ENCODE measurements at regions not wholly inside any gene's neighbourhood (a gene's known extent, or its start where the extent isn't known, plus 50 kb on each side); places are given as distances from the start of the nearest gene placed in this dataset.

- TF ChIP-seq CTCF (IDR thresholded peaks at IDR 0.05; ENCODE audit: control extremely low read depth in 1 of 3, insufficient read depth in 1 of 3, low read depth in 1 of 3, low read length in 3 of 3) (no peak), CHD2 (IDR thresholded peaks at IDR 0.05; ENCODE audit: low read length) (no peak), EZH2 (IDR thresholded peaks at IDR 0.05; ENCODE audit: low read depth, low read length, severe bottlenecking) (no peak), KDM5A (IDR thresholded peaks at IDR 0.05; ENCODE audit: low read length) (no peak), EP300 (IDR thresholded peaks at IDR 0.05; ENCODE audit: borderline replicate concordance in 1 of 2, low read depth in 2 of 2, low read length in 2 of 2) (no peak), BRCA1 (IDR thresholded peaks at IDR 0.05; ENCODE audit: low read depth, low read length) (no peak), ASH2L (IDR thresholded peaks at IDR 0.05; ENCODE audit: low read length) (no peak), FOSL1 (IDR thresholded peaks at IDR 0.05; ENCODE audit: insufficient read depth, low read depth, low read length) (no peak), RAD21 (IDR thresholded peaks at IDR 0.05 in 1 of 2, conservative IDR thresholded peaks at IDR 0.05 in 1 of 2; ENCODE audit: low read depth in 2 of 2, low read length in 2 of 2) (no peak), KDM1A (IDR thresholded peaks at IDR 0.05; ENCODE audit: borderline replicate concordance, low read length) (no peak), RNF2 (IDR thresholded peaks at IDR 0.05; ENCODE audit: borderline replicate concordance, low read depth, low read length, missing control alignments, poor library complexity, severe bottlenecking) (no peak)
These were observed 153.0 kb downstream of the TNFSF18 start for GRCh38 chr1:172897738-172898137.

Measured in H1 (cell line).